ENCODE measurements at regions not wholly inside any gene's neighbourhood (a gene's known extent, or its start where the extent isn't known, plus 50 kb on each side); places are given as distances from the start of the nearest gene placed in this dataset.
"Not testable (repeated sequence)": the region's sequence is repeated elsewhere in the genome, so short reads cannot be mapped to it uniquely, and the experiment has no call there.

- no peak overlapping the region for H3K27ac ChIP-seq
- no peaks in the 10 kb centered on the region for H3K4me1 ChIP-seq
- ATAC-seq: no peak
- H3K27me3 ChIP-seq: no peaks in the 10 kb centered on the region
- H3K36me3 ChIP-seq: no peaks in the 10 kb centered on the region
- intact Hi-C loops (cut with DNase I): no loop called here
- no peak for TF ChIP-seq CTCF (IDR thresholded peaks at IDR 0.05)
- H3K4me3 ChIP-seq: no peak overlapping the region
- DNase-seq: no peak
- no peaks in the 10 kb centered on the region for H3K9me3 ChIP-seq
These were observed 121.7 kb upstream of the HCCS start for GRCh38 chrX:10989386-10989785.

- H3K27me3 ChIP-seq: no peaks in the 10 kb centered on the region
- H3K36me3 ChIP-seq: no peaks in the 10 kb centered on the region
- H3K4me3 ChIP-seq: no peak overlapping the region
- H3K4me1 ChIP-seq: no peaks in the 10 kb centered on the region
- ATAC-seq (no peak), DNase-seq (no peak)
- H3K9me3 ChIP-seq: no peaks in the 10 kb centered on the region
- intact Hi-C loops (cut with DNase I): no loop called here
- no peak for TF ChIP-seq CTCF (IDR thresholded peaks at IDR 0.05)
- no peak overlapping the region for H3K27ac ChIP-seq
These were observed 120.7 kb upstream of the HCCS start for GRCh38 chrX:10990418-10990817.

DNA sequence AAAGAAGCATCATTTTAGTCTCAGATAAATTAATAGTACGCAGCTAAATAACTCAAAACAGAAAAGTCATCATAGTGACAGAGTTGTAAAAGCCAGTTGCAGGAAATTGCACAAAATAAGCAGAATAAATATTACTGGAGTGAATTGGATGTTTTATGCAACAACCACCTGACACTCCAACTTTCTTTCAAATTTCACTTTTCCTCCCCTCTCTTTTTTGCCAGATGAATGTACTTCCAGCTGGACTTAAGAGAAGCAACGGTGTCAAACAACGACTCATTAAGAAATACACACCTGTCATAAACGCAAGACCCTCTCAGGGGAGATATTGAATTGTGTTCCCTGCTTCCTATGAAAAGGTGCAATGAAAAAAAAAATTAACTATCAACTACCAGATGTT is 120.2 kb upstream of the HCCS start:
- Histone ChIP-seq H3K27ac (no peak overlapping the region), H3K36me3 (no peaks in the 10 kb centered on the region), H3K4me3 (no peak overlapping the region), H3K4me1 (no peaks in the 10 kb centered on the region), H3K9me3 (no peaks in the 10 kb centered on the region), H3K27me3 (no peaks in the 10 kb centered on the region)
- intact Hi-C loops (cut with DNase I): no loop called here
- DNase-seq (no peak), ATAC-seq (no peak)
- TF ChIP-seq CTCF (IDR thresholded peaks at IDR 0.05): no peak

DNA sequence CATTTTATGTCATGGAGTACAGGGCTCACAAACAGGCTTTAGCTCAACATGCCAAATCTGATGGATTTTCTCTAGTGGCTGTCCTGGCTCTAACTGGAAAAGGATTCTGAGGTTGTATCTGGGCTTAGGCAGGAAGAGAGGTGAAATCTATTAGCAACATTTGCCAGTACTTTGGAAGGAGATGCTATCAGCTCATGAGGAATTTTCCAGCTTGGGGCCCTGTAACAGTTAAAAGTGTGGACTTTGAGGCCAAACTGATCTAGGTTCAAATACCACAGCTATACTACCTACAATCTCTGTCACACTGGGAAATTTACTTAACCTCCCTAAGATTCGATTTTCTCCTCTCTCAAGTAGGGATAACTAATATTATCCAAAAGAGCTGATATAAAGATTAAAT is 119.0 kb upstream of the HCCS start:
- intact Hi-C loops (cut with DNase I): no loop called here
- no peak for ATAC-seq
- H3K9me3 ChIP-seq: no peaks in the 10 kb centered on the region

GRCh38 chrX:11007076-11007475 is 104.1 kb upstream of the HCCS start:
- H3K27me3 ChIP-seq; H3K4me1 ChIP-seq; intact Hi-C loops (cut with DNase I); H3K4me3 ChIP-seq; H3K9me3 ChIP-seq; H3K36me3 ChIP-seq; H3K27ac ChIP-seq; DNase-seq; ATAC-seq: not testable (repeated sequence)

More for the DNA sequence above, 119.0 kb upstream of the HCCS start:
- H3K4me3 ChIP-seq: no peak overlapping the region
- no peaks in the 10 kb centered on the region for H3K4me1 ChIP-seq
- no peaks in the 10 kb centered on the region for H3K27me3 ChIP-seq
- DNase-seq: no peak
- H3K36me3 ChIP-seq: no peaks in the 10 kb centered on the region
- TF ChIP-seq CTCF (IDR thresholded peaks at IDR 0.05): no peak
- H3K27ac ChIP-seq: no peak overlapping the region

DNA sequence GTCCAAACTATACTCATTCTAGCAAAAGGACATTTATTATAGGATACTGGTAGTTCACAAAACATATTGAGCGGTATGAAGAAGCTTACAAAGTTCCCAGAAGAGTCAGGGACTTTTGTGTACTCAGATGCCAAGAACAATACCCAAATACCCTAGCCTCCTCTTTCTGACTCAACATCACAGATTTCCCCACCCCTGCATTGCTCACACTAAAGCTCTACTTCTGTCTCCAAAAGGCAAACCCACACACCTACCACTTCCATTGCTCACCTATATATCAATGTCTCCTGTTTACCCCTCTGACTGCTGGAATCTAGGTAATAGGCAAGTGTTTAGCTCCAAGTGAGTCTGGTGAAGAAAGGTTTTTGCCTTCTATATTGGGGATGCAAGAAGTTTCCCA is 100.7 kb upstream of the HCCS start:
- no peaks in the 10 kb centered on the region for H3K36me3 ChIP-seq
- no peak for ATAC-seq

More for the DNA sequence above, 100.7 kb upstream of the HCCS start:
- Histone ChIP-seq H3K4me3 (no peak overlapping the region), H3K27ac (no peak overlapping the region), H3K4me1 (no peaks in the 10 kb centered on the region), H3K9me3 (no peaks in the 10 kb centered on the region), H3K27me3 (no peaks in the 10 kb centered on the region)
- no peak for TF ChIP-seq CTCF (IDR thresholded peaks at IDR 0.05)
- no peak for DNase-seq
- intact Hi-C loops (cut with DNase I): no loop called here
